GM19372 (cell line): ENCODE measurements at regions not wholly inside any gene's neighbourhood (a gene's known extent, or its start where the extent isn't known, plus 50 kb on each side); places are given as distances from the start of the nearest gene placed in this dataset.

ENCODE experiments used
- ATAC-seq: cut with Tn5 transposase; IDR thresholded peaks from one replicate; pipeline ENCODE4 v1.9.1; 2021; ENCODE audit warnings: mild to moderate bottlenecking, low read depth, moderate library complexity; ENCODE audit not compliant: unreplicated experiment

DNA sequence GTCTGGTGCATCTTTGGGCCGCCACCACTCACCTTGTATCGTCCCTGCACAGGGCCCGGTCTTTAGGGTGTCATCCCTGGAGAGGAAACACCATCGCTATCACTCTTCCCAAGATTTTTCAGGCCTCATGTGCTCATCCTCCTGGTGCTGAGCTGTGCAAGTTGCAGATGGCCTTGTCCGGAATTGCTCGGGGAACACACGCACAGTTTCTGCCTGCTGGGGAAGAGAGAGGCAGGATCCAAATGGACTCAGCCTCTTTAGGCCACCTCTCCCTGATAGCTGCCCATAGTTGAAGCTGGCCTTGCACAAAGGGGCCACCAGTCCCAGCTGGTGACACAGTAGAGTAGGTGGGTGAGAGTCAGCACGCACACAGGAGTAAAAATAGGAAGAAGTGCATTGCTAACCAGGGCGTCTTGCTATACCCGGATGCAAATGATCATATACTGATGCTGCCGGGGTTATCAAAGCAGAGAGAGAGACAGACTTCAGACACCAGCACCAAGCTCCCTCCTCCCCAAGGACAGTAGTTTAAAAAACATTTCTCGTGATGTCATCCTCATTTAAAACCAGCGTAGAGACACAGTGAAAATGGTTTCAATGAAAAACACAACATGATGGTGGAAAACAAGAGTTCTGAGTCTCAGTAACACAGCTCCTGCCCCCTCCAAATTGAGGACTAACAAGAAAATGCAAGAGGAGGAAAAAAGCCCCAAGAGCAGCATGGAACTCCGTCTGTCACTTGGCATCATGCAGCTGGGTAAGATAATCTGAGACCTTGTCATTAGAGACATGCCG is 147.5 kb upstream of the NCK2 start:
- no peak for ATAC-seq

- ATAC-seq: no peak
Observed at GRCh38 chr2:105596411-105596921, 148.2 kb upstream of the NCK2 start.

DNA sequence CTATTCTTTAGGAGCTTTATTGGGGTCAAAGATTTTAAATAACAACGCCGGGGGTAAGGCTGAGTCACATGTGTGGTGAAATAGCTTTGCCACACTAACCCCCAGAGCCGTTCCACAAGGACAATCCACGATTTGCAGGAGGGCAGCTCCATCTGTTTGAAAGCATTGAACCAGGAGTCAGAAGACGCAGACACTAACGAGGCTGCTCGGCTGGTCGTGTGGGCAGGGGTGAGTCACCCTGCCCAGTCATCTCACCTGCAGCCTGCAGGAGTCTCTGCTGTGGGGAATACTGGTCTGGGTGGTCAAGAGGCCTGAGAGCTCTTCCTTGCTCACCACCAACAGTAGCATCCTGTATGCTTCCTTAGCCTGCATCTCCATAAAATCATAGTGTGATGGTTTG is 149.2 kb upstream of the NCK2 start:
- no peak for ATAC-seq

- no peak for ATAC-seq
Observed at GRCh38 chr2:105593221-105593967, 151.3 kb upstream of the NCK2 start.

- no peak for ATAC-seq
Observed at GRCh38 chr2:105592288-105592687, 152.4 kb upstream of the NCK2 start.

DNA sequence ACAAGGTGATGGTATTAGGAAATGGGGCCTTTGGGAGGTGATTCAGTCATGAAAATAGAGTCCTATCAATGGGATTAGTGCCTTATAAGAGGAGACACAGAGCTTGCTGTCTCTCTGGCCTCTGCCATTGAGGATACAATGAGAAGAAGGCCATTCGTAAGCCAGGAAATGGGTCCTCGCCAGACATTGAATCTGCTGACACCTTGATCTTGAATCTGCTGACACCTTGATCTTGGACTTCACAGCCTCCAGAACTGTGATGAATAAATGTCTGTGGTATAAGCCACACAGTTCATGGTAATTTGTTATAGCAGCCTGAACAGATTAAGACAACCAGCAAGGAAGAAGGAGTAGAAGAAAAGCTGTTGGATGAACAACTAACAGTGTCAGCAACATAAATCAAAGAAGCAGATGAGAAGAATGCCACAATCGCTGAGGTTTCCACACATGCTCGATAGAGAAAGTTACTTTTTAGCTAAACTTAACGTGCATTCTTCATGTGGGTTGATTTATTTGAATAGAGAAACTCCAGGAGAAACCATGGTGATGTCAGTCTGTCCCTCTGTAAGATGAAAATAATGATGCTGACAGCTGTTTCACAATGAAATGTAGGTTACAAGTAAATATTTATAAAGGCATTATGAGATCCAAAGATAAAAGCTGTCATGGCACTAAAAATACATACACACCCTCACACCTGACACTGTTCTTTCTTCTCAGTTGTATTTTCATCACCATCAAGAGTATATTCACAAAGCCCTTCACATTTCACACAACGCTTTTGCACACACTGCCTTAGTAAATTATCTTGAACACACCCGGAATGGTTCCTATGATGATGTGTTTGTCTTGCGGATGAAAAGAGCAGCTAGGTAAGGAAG is 153.7 kb upstream of the NCK2 start:
- no peak for ATAC-seq

GRCh38 chr2:105588581-105588980 is 156.1 kb upstream of the NCK2 start:
- no peak for ATAC-seq

DNA sequence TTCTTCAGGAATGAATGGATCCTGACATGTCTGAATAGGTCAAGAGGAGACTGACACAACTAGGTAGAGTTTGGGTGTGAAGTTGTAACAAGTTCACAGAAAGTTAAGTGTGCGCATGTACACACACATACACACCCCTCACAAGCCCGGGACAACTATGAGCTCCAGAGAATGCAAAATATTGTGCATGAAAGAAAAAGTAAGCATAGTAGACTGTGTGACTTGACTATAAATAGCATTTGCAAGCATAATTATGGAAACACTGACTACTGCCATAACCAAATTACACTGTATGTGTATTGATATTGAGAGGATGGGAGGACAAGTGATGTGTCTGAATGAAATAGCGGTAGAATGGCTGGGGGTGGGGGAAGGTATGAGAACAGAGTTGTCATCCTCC is 157.1 kb upstream of the NCK2 start:
- no peak for ATAC-seq

DNA sequence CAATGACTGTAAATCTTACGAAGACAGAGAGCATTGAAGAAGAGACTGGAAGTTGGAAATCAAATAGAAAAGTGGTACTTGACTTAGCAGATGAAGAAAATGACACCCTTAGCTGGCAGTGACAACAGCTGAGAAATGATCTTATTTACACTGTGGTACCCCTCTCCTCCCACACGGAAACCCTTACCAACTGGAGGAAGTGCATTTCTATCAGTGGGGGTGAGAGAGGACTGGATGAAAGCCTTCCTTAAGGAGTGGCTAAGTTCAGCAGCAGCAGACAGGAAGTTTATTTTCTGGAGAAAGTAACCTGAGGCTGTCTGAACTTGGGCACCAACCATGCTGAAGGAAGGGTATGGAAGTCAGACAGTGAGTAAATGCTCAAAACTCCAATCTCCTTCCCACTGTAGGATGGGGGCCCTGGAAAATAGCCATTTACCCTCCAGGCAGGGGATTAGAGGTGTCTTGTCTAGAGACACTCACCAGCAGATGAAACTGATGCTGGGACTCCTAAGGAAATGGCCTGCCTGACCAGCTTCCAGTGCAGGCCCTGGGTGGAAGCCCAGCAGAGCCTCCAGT is 160.2 kb upstream of the NCK2 start:
- no peak for ATAC-seq

- no peak for ATAC-seq
Observed at GRCh38 chr2:105582952-105583660, 161.6 kb upstream of the NCK2 start.

DNA sequence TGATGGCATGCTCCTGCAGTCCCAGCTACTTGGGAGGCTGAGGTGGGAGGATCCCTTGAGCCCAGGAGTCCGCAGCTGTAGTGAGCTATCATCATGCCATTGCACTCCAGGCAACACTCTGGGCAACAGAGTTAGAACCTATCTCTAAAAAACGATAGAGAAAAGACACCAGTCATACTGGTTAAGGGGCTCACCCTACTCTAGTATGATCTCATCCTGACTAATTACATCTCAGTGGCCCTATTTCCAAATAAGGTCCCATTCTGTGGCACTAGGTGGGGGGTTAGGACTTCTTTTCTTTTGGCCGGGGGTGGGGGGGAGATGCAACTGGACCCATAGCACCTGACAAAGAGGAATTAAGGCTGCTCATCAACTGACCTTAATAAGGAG is 163.2 kb upstream of the NCK2 start:
- ATAC-seq: no peak

DNA sequence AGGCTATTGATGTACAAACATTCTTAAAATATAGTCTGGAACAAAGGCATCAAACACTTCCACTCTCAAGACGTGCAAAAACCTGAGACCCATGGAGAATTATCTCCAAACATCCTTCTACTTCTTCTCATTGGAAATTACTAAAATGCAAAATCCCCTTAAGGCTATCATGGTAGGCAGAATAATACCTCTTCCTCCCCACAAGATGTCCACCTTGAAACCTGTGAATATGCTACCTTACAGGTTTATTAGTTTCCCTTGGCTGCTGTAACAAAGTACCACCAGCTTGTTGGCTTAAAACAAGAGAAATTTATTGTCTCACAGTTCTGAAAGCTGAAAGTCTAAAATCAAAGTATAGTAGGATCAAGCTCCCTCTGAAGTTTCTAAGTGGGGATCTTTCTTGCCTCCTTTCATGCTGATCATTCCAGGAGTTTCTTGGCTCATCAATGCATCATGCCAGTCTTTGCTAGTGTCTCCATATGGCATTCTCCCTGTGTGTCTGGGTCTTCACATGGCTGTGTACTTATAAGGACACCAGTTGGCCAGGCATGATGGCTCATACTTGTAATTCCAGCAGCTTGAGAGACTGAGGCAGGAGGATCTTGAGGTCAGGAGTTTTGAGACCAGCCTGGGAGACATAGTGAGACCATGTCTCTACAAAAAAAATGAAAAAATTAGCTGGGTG is 163.7 kb upstream of the NCK2 start:
- no peak for ATAC-seq

GRCh38 chr2:105580216-105580615 is 164.5 kb upstream of the NCK2 start:
- no peak for ATAC-seq

- no peak for ATAC-seq
Observed at GRCh38 chr2:105578166-105578565, 166.5 kb upstream of the NCK2 start.

GRCh38 chr2:105577762-105578161 is 166.9 kb upstream of the NCK2 start:
- no peak for ATAC-seq

DNA sequence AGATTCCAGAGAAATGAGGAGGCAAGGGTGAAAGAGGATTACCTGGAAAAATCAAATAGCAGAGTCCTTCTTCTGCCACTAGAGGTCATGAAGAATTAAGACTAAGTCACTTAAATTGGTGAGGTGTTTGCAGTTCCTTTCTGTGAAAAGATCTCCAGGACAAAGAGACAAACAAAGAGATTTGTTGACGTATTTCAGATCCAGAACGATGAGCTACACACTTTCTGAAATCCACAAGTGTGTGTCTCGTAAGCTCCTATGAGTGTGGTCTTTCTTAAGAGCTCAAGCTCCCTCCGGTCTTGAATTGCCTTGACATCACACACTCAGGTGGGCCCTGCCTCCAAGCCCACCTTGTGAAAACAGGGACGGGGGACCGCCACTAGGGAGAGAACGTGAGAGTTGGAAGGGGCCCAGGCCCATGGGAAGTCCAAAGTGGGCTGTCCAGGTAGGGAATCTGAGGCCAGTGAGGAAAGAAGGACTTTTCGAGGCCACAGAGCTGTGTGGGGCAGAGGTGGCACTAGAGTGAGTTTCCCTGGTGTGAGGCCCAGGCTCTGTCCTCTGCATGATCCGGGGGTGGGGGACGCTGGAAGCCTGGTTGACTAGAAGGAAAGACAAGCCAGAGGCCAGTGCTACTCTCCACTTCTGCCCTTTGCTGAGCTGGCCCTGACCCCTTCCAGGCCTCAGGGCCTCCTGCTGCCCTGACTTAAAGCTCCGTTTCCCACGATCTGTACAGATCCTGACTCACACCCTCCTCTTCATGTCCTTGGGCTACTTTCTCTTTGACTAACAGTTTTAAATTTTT is 168.1 kb upstream of the NCK2 start:
- ATAC-seq: no peak

GRCh38 chr2:105576050-105576439 is 168.7 kb upstream of the NCK2 start:
- no peak for ATAC-seq

DNA sequence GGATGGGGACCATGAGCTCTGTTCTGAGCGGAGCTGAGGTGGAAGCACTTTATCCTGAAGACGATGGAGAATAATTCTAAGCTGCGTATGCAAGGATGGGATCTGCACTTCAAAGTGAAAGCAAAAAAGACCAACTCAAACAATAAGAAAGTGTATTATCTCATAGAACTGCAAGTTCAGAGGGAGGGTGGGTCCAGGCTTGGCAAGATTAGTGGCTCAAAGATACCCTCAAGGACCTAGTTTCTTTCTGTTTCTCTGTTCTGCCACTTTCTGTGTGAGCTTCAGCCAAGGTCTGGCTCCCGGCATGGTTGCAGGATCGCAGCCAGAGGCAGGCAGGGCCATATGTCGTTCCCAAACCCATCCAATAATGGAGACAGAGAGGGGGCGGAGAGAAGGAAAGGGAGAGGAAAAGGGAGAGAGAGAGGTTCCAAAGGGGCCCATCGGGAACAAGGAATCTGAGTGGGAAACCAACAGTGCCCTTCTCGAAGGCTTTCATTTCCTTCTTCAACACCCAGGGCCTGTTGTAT is 169.2 kb upstream of the NCK2 start:
- no peak for ATAC-seq
